Natural killer cell (primary cell): ENCODE measurements at regions not wholly inside any gene's neighbourhood (a gene's known extent, or its start where the extent isn't known, plus 50 kb on each side); places are given as distances from the start of the nearest gene placed in this dataset.

Source experiments
- ATAC-seq, 3 donors: fragments of 150-1000 bp in 2 of 3; fragments of 200-7000 bp in 1 of 3; cut with Tn5 transposase; 1 replicate in 1 of 3; 2 replicates in 2 of 3; pipeline ENCODE4 v1.10.0; 2021; ENCODE audit warnings: mild to moderate bottlenecking in 2 of 3, moderate library complexity in 2 of 3
- DNase-seq, 2 donors: peaks; one replicate each; pipeline versions ENCODE4 v3.0.0 to v3.0.0-alpha.2; 2013 to 2021; ENCODE audit warnings: mixed read lengths in 1 of 2
- H3K27ac ChIP-seq: one replicate; pipeline ENCODE4 v1.5.1; 2013; ENCODE audit warnings: mild to moderate bottlenecking, low read length
- H3K27me3 ChIP-seq: one replicate; pipeline ENCODE4 v1.6.1; 2013; ENCODE audit warnings: low read length; ENCODE audit not compliant: control insufficient read depth, insufficient read depth
- H3K36me3 ChIP-seq: one replicate; pipeline ENCODE4 v1.6.1; 2013; ENCODE audit warnings: low read length; ENCODE audit not compliant: control insufficient read depth, insufficient read depth
- H3K4me1 ChIP-seq: one replicate; pipeline ENCODE4 v1.6.1; 2013; ENCODE audit warnings: low read length; ENCODE audit not compliant: control insufficient read depth, insufficient read depth
- H3K4me3 ChIP-seq: one replicate; pipeline ENCODE4 v1.5.1; 2013; ENCODE audit warnings: low read length
- H3K9me3 ChIP-seq: one replicate; pipeline ENCODE4 v1.6.1; 2013; ENCODE audit warnings: low read length; ENCODE audit not compliant: control insufficient read depth, insufficient read depth
- H3K27ac Mint-ChIP-seq, 2 donors: one replicate each; pipeline ENCODE4 v1.8.0; 2022; ENCODE audit warnings: mild to moderate bottlenecking in 2 of 2, mixed read lengths in 2 of 2, moderate library complexity in 1 of 2
- H3K27me3 Mint-ChIP-seq, 2 donors: one replicate each; pipeline ENCODE4 v1.8.0; 2022; ENCODE audit warnings: low read depth in 2 of 2, mixed read lengths in 2 of 2
- H3K36me3 Mint-ChIP-seq: one replicate; pipeline ENCODE4 v1.8.0; 2022; ENCODE audit warnings: mixed read lengths
- H3K4me1 Mint-ChIP-seq, 2 donors: one replicate each; pipeline ENCODE4 v1.8.0; 2022; ENCODE audit warnings: mixed read lengths in 2 of 2
- H3K4me3 Mint-ChIP-seq: one replicate; pipeline ENCODE4 v1.8.0; 2022; ENCODE audit warnings: mild to moderate bottlenecking, moderate library complexity, mixed read lengths
- H3K9me3 Mint-ChIP-seq, 2 donors: one replicate each; pipeline ENCODE4 v1.8.0; 2022; ENCODE audit warnings: mixed read lengths in 2 of 2
- WGBS: methylation state at CpG from one replicate; pipeline ENCODE4 v1.1.7; 2013; ENCODE audit warnings: missing lambda C conversion rate; ENCODE audit not compliant: insufficient coverage; 5-methylcytosine and 5-hydroxymethylcytosine counted together
- intact Hi-C: fragments of 100-400 bp; cut with micrococcal nuclease; formaldehyde crosslinking; loops from one replicate; pipeline ENCODE4 v1.14.2; 2022
- TF ChIP-seq, protein P1 (sequence below): fragments of 200-600 bp; IDR thresholded peaks from one replicate; pipeline ENCODE4 v1.8.0; 2022; ENCODE audit warnings: antibody characterized with exemption

DNA sequence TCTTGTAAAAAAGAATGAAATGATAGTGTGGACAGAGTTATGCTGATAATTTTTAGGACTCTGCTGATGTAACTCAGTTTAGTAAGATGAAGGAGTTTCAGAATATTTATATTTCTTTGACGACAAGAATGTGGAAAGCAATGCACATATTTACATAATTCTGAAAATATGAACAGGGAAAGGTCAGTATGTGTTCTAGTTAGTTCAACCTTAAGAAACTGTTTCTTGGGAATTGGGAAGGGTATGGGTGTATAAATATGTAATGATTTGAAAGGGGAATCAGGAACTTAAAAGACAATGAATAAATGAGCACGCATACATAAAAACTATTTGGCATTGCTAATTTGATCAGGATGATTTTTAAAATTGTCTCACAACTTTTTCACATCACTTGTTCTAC is 1226.1 kb downstream of the SI start:
- no peaks in the 10 kb centered on the region for H3K27me3 ChIP-seq
- H3K27ac ChIP-seq, result no peak overlapping the region
- Mint-ChIP-seq H3K27me3 (no peaks in the 10 kb centered on the region), H3K4me3 (no peak overlapping the region), H3K27ac (no peak overlapping the region), H3K36me3 (no peaks in the 10 kb centered on the region), H3K4me1 (no peaks in the 10 kb centered on the region), H3K9me3 (peaks cover 5 to 12% of the 10 kb centered on the region in 2 donors)
- intact Hi-C loops, result no loop called here
- H3K4me3 ChIP-seq, result no peak overlapping the region
- no peak for ATAC-seq
- DNase-seq, result no peak
- TF ChIP-seq, protein P1, sequence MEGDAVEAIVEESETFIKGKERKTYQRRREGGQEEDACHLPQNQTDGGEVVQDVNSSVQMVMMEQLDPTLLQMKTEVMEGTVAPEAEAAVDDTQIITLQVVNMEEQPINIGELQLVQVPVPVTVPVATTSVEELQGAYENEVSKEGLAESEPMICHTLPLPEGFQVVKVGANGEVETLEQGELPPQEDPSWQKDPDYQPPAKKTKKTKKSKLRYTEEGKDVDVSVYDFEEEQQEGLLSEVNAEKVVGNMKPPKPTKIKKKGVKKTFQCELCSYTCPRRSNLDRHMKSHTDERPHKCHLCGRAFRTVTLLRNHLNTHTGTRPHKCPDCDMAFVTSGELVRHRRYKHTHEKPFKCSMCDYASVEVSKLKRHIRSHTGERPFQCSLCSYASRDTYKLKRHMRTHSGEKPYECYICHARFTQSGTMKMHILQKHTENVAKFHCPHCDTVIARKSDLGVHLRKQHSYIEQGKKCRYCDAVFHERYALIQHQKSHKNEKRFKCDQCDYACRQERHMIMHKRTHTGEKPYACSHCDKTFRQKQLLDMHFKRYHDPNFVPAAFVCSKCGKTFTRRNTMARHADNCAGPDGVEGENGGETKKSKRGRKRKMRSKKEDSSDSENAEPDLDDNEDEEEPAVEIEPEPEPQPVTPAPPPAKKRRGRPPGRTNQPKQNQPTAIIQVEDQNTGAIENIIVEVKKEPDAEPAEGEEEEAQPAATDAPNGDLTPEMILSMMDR, result no peak
- H3K36me3 ChIP-seq, result no peaks in the 10 kb centered on the region
- H3K4me1 ChIP-seq, result no peaks in the 10 kb centered on the region
- H3K9me3 ChIP-seq, result peaks cover 5% of the 10 kb centered on the region
- WGBS, result 100% methylated on average over 1 of the region's 2 CpGs

GRCh38 chr3:163838769-163839168 is 1239.5 kb downstream of the SI start:
- no peak for ATAC-seq
- DNase-seq, result no peak
- no peaks in the 10 kb centered on the region for H3K4me1 Mint-ChIP-seq
- H3K4me3 Mint-ChIP-seq, result no peak overlapping the region
- Histone ChIP-seq H3K9me3 (peaks cover 12% of the 10 kb centered on the region), H3K27ac (no peak overlapping the region), H3K4me1 (no peaks in the 10 kb centered on the region), H3K4me3 (no peak overlapping the region), H3K36me3 (no peaks in the 10 kb centered on the region), H3K27me3 (no peaks in the 10 kb centered on the region)
- intact Hi-C loops, result no loop called here
- H3K9me3 Mint-ChIP-seq, result peaks cover 9 to 14% of the 10 kb centered on the region in 2 donors
- H3K27ac Mint-ChIP-seq, result no peak overlapping the region
- TF ChIP-seq, protein P1, result no peak
- 78% methylated on average over 4 of the region's 4 CpGs for WGBS
- no peaks in the 10 kb centered on the region for H3K27me3 Mint-ChIP-seq
- peaks cover 14% of the 10 kb centered on the region for H3K36me3 Mint-ChIP-seq

GRCh38 chr3:163832547-163832946 is 1245.7 kb downstream of the SI start:
- Mint-ChIP-seq H3K36me3 (no peaks in the 10 kb centered on the region), H3K27me3 (no peaks in the 10 kb centered on the region), H3K9me3 (peaks cover 13 to 23% of the 10 kb centered on the region in 2 donors), H3K27ac (no peak overlapping the region), H3K4me3 (no peak overlapping the region), H3K4me1 (no peaks in the 10 kb centered on the region)
- DNase-seq, result no peak
- H3K9me3 ChIP-seq, result peaks cover 6% of the 10 kb centered on the region
- no peaks in the 10 kb centered on the region for H3K27me3 ChIP-seq
- intact Hi-C loops, result no loop called here
- WGBS, result 69% methylated on average over 2 of the region's 2 CpGs
- TF ChIP-seq, protein P1, result no peak
- no peaks in the 10 kb centered on the region for H3K4me1 ChIP-seq
- no peak for ATAC-seq
- H3K4me3 ChIP-seq, result no peak overlapping the region
- H3K27ac ChIP-seq, result no peak overlapping the region
- no peaks in the 10 kb centered on the region for H3K36me3 ChIP-seq

DNA sequence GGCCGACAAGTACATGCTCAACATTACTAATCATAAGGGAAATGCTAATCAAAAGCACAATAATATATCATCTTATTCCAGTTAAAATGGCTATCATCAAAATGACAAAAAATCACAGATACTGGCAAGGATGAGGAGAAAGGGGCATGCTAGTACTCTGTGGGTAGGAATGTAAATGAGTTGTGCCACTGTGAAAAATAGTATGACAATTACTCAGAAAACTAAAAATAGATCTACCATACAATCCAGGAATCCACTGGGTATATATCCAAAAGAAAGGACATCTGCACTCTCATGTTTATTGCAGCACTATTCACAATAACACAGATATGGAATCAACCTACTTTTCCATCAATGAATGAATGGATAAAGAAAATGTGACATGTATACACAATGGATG is 1256.5 kb downstream of the SI start:
- TF ChIP-seq, protein P1, result no peak
- Histone ChIP-seq H3K36me3 (no peaks in the 10 kb centered on the region), H3K4me1 (no peaks in the 10 kb centered on the region), H3K4me3 (no peak overlapping the region), H3K27me3 (no peaks in the 10 kb centered on the region), H3K9me3 (no peaks in the 10 kb centered on the region), H3K27ac (no peak overlapping the region)
- peaks cover 10 to 18% of the 10 kb centered on the region in 2 donors for H3K9me3 Mint-ChIP-seq
- DNase-seq (no peak), ATAC-seq (no peak)
- no peak overlapping the region for H3K4me3 Mint-ChIP-seq
- intact Hi-C loops, result no loop called here
- H3K27me3 Mint-ChIP-seq, result no peaks in the 10 kb centered on the region
- WGBS, result no CpG with 5 or more reads among the region's 1 CpG
- H3K27ac Mint-ChIP-seq, result no peak overlapping the region
- H3K4me1 Mint-ChIP-seq, result no peaks in the 10 kb centered on the region
- H3K36me3 Mint-ChIP-seq, result no peaks in the 10 kb centered on the region
